T-helper 17 cell (primary cell): ENCODE measurements at regions not wholly inside any gene's neighbourhood (a gene's known extent, or its start where the extent isn't known, plus 50 kb on each side); places are given as distances from the start of the nearest gene placed in this dataset.

Experiments used
- ATAC-seq: fragments of 150-1000 bp; cut with Tn5 transposase; 2 replicates; pipeline ENCODE4 v1.10.0; 2021; ENCODE audit warnings: mild to moderate bottlenecking, moderate library complexity
- DNase-seq, 3 donors: peaks; one replicate each; pipeline versions ENCODE4 v3.0.0 to v3.0.0-alpha.2; 2020 to 2021
- H3K9me3 ChIP-seq: one replicate; pipeline ENCODE4 v1.7.0; 2013; ENCODE audit warnings: low read length, mild to moderate bottlenecking; ENCODE audit not compliant: control insufficient read depth, poor library complexity, severe bottlenecking
- H3K27ac Mint-ChIP-seq: one replicate; pipeline ENCODE4 v1.8.0; 2022; ENCODE audit warnings: mild to moderate bottlenecking, moderate library complexity, mixed read lengths
- H3K27me3 Mint-ChIP-seq: one replicate; pipeline ENCODE4 v1.8.0; 2022; ENCODE audit warnings: mixed read lengths
- H3K36me3 Mint-ChIP-seq: one replicate; pipeline ENCODE4 v1.8.0; 2022; ENCODE audit warnings: low read depth, mixed read lengths
- H3K4me1 Mint-ChIP-seq: one replicate; pipeline ENCODE4 v1.8.0; 2022; ENCODE audit warnings: mild to moderate bottlenecking, mixed read lengths
- H3K4me3 Mint-ChIP-seq: one replicate; pipeline ENCODE4 v1.8.0; 2022; ENCODE audit warnings: mild to moderate bottlenecking, moderate library complexity, mixed read lengths

GRCh38 chr14:42715316-42715715 lies 1108.6 kb downstream of the LRFN5 start:
- H3K27ac Mint-ChIP-seq, result no peak overlapping the region
- no peak for ATAC-seq
- H3K4me1 Mint-ChIP-seq, result no peaks in the 10 kb centered on the region
- H3K4me3 Mint-ChIP-seq, result no peak overlapping the region
- H3K27me3 Mint-ChIP-seq, result no peaks in the 10 kb centered on the region
- H3K36me3 Mint-ChIP-seq, result no peaks in the 10 kb centered on the region
- no peaks in the 10 kb centered on the region for H3K9me3 ChIP-seq
- DNase-seq, result no peak

DNA sequence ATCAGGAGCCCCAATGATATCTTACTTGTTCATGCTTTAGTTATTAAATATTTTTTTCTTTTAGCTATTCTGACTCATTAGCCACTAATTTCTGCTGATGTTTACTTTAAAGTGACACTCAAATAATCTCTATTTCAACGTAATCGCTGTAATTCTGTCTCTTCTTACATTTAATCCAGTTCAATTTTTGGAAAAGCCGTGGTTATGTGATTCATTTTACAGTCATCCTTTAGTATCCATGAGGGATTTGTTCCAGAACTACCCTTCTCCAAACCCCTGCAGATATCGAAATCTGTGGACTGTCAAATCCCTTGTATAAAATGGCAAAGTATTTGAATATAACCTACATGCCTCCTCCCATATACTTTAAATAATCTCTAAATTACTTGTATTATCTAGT lies 1103.4 kb downstream of the LRFN5 start:
- H3K36me3 Mint-ChIP-seq, result no peaks in the 10 kb centered on the region
- H3K27me3 Mint-ChIP-seq, result no peaks in the 10 kb centered on the region
- H3K4me1 Mint-ChIP-seq, result no peaks in the 10 kb centered on the region
- no peak overlapping the region for H3K27ac Mint-ChIP-seq
- ATAC-seq (no peak), DNase-seq (no peak)
- no peak overlapping the region for H3K4me3 Mint-ChIP-seq
- H3K9me3 ChIP-seq, result no peaks in the 10 kb centered on the region

GRCh38 chr14:42703501-42703900 lies 1096.8 kb downstream of the LRFN5 start:
- ATAC-seq (no peak), DNase-seq (no peak)
- H3K4me3 Mint-ChIP-seq, result no peak overlapping the region
- no peaks in the 10 kb centered on the region for H3K36me3 Mint-ChIP-seq
- no peaks in the 10 kb centered on the region for H3K27me3 Mint-ChIP-seq
- H3K9me3 ChIP-seq, result no peaks in the 10 kb centered on the region
- H3K27ac Mint-ChIP-seq, result no peak overlapping the region
- no peaks in the 10 kb centered on the region for H3K4me1 Mint-ChIP-seq

- Mint-ChIP-seq H3K27ac (no peak overlapping the region), H3K4me3 (no peak overlapping the region), H3K4me1 (no peaks in the 10 kb centered on the region), H3K27me3 (no peaks in the 10 kb centered on the region), H3K36me3 (no peaks in the 10 kb centered on the region)
- no peaks in the 10 kb centered on the region for H3K9me3 ChIP-seq
- DNase-seq (no peak), ATAC-seq (no peak)
Observed at GRCh38 chr14:42687421-42687820, 1080.7 kb downstream of the LRFN5 start.

- ATAC-seq (no peak), DNase-seq (no peak)
- H3K27me3 Mint-ChIP-seq, result no peaks in the 10 kb centered on the region
- no peaks in the 10 kb centered on the region for H3K36me3 Mint-ChIP-seq
- H3K4me1 Mint-ChIP-seq, result no peaks in the 10 kb centered on the region
- no peaks in the 10 kb centered on the region for H3K9me3 ChIP-seq
- no peak overlapping the region for H3K4me3 Mint-ChIP-seq
- no peak overlapping the region for H3K27ac Mint-ChIP-seq
Observed at GRCh38 chr14:42683707-42684106, 1077.0 kb downstream of the LRFN5 start.

GRCh38 chr14:42676636-42677035 lies 1070.0 kb downstream of the LRFN5 start:
- Mint-ChIP-seq H3K27me3 (no peaks in the 10 kb centered on the region), H3K27ac (no peak overlapping the region), H3K4me1 (no peaks in the 10 kb centered on the region), H3K36me3 (no peaks in the 10 kb centered on the region), H3K4me3 (no peak overlapping the region)
- no peaks in the 10 kb centered on the region for H3K9me3 ChIP-seq
- ATAC-seq (no peak), DNase-seq (no peak)

DNA sequence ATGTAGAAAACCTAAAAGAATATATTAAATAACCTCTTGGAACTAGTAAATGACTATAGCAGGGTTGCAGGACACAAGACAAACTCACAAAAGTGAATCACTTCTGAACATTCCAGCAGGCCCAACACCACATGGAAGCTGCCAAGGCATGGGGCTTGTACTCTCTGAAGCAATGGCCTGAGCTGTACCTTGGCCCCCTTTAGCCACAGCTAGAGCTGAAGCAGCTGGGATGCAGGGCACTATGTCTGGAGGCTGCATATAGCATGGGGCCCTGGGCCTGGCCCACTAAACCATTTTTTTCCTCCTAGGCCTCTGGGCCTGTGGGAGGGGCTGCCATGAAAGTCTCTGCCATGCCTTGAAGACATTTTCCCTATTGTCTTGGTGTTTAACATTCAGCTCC lies 1067.3 kb downstream of the LRFN5 start:
- DNase-seq (no peak), ATAC-seq (no peak)
- Mint-ChIP-seq H3K4me3 (no peak overlapping the region), H3K27ac (no peak overlapping the region), H3K27me3 (no peaks in the 10 kb centered on the region), H3K36me3 (no peaks in the 10 kb centered on the region), H3K4me1 (no peaks in the 10 kb centered on the region)
- H3K9me3 ChIP-seq, result no peaks in the 10 kb centered on the region

- no peak for ATAC-seq
Observed at GRCh38 chr14:42671636-42672035, 1065.0 kb downstream of the LRFN5 start.

GRCh38 chr14:42665083-42665482 lies 1058.4 kb downstream of the LRFN5 start:
- H3K4me3 Mint-ChIP-seq, result no peak overlapping the region
- H3K36me3 Mint-ChIP-seq, result no peaks in the 10 kb centered on the region
- no peaks in the 10 kb centered on the region for H3K27me3 Mint-ChIP-seq
- H3K9me3 ChIP-seq, result no peaks in the 10 kb centered on the region
- ATAC-seq, result no peak
- no peak for DNase-seq
- H3K27ac Mint-ChIP-seq, result no peak overlapping the region
- no peaks in the 10 kb centered on the region for H3K4me1 Mint-ChIP-seq

More at GRCh38 chr14:42671636-42672035, 1065.0 kb downstream of the LRFN5 start:
- Mint-ChIP-seq H3K4me3 (no peak overlapping the region), H3K36me3 (no peaks in the 10 kb centered on the region), H3K27ac (no peak overlapping the region), H3K4me1 (no peaks in the 10 kb centered on the region), H3K27me3 (no peaks in the 10 kb centered on the region)
- H3K9me3 ChIP-seq, result no peaks in the 10 kb centered on the region
- DNase-seq, result no peak

- Mint-ChIP-seq H3K4me3 (no peak overlapping the region), H3K36me3 (no peaks in the 10 kb centered on the region), H3K27ac (no peak overlapping the region), H3K27me3 (no peaks in the 10 kb centered on the region), H3K4me1 (no peaks in the 10 kb centered on the region)
- no peak for ATAC-seq
- H3K9me3 ChIP-seq, result no peaks in the 10 kb centered on the region
- no peak for DNase-seq
Observed at GRCh38 chr14:42664190-42664589, 1057.5 kb downstream of the LRFN5 start.

DNA sequence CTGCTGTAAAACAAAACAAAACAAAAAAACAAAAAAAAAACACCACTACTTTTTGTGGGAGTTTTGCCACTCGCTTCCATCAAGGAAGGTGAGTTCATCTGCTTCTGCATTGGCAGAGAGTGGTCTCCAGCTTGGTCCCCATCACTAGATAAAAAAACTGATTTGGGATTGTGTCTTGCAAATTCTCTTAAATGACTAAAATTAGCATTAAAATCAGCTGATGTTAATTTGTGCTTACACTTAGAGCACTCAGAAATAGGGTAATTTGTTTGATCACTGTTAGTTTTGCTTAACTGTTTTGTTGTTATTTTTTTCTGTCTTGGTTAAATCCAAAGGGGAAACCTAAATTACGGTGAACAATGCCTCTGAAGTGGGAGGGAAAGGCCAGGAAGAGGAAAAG lies 1048.0 kb downstream of the LRFN5 start:
- Mint-ChIP-seq H3K4me1 (no peaks in the 10 kb centered on the region), H3K4me3 (no peak overlapping the region)

GRCh38 chr14:42642787-42643186 lies 1036.1 kb downstream of the LRFN5 start:
- Mint-ChIP-seq H3K4me1 (no peaks in the 10 kb centered on the region), H3K4me3 (no peak overlapping the region), H3K36me3 (no peaks in the 10 kb centered on the region), H3K27me3 (no peaks in the 10 kb centered on the region), H3K27ac (no peak overlapping the region)
- no peaks in the 10 kb centered on the region for H3K9me3 ChIP-seq
- ATAC-seq (no peak), DNase-seq (no peak)

More for the DNA sequence above, 1048.0 kb downstream of the LRFN5 start:
- H3K9me3 ChIP-seq, result no peaks in the 10 kb centered on the region
- H3K27ac Mint-ChIP-seq, result no peak overlapping the region
- ATAC-seq (no peak), DNase-seq (no peak)
- H3K27me3 Mint-ChIP-seq, result no peaks in the 10 kb centered on the region
- H3K36me3 Mint-ChIP-seq, result no peaks in the 10 kb centered on the region

GRCh38 chr14:42633504-42634095 lies 1026.9 kb downstream of the LRFN5 start:
- no peak for ATAC-seq

GRCh38 chr14:42629553-42629952 lies 1022.9 kb downstream of the LRFN5 start:
- no peak for ATAC-seq
- no peaks in the 10 kb centered on the region for H3K9me3 ChIP-seq
- H3K27me3 Mint-ChIP-seq, result no peaks in the 10 kb centered on the region
- H3K36me3 Mint-ChIP-seq, result no peaks in the 10 kb centered on the region
- H3K27ac Mint-ChIP-seq, result no peak overlapping the region
- no peaks in the 10 kb centered on the region for H3K4me1 Mint-ChIP-seq
- H3K4me3 Mint-ChIP-seq, result no peak overlapping the region
- no peak for DNase-seq

More at GRCh38 chr14:42633504-42634095, 1026.9 kb downstream of the LRFN5 start:
- no peak for DNase-seq
- no peak overlapping the region for H3K27ac Mint-ChIP-seq
- H3K4me3 Mint-ChIP-seq, result no peak overlapping the region
- H3K36me3 Mint-ChIP-seq, result no peaks in the 10 kb centered on the region
- H3K9me3 ChIP-seq, result no peaks in the 10 kb centered on the region
- H3K27me3 Mint-ChIP-seq, result no peaks in the 10 kb centered on the region
- H3K4me1 Mint-ChIP-seq, result no peaks in the 10 kb centered on the region
